Natural killer cell (primary cell): ENCODE measurements at regions not wholly inside any gene's neighbourhood (a gene's known extent, or its start where the extent isn't known, plus 50 kb on each side); places are given as distances from the start of the nearest gene placed in this dataset.
"Not testable (repeated sequence)": the region's sequence is repeated elsewhere in the genome, so short reads cannot be mapped to it uniquely, and the experiment has no call there.

Experiments used
- ATAC-seq, 3 donors: fragments of 150-1000 bp in 2 of 3; fragments of 200-7000 bp in 1 of 3; cut with Tn5 transposase; 1 replicate in 1 of 3; 2 replicates in 2 of 3; pipeline ENCODE4 v1.10.0; 2021; ENCODE audit warnings: mild to moderate bottlenecking in 2 of 3, moderate library complexity in 2 of 3
- DNase-seq, 2 donors: peaks; one replicate each; pipeline versions ENCODE4 v3.0.0 to v3.0.0-alpha.2; 2013 to 2021; ENCODE audit warnings: mixed read lengths in 1 of 2
- H3K27ac ChIP-seq: one replicate; pipeline ENCODE4 v1.5.1; 2013; ENCODE audit warnings: mild to moderate bottlenecking, low read length
- H3K27me3 ChIP-seq: one replicate; pipeline ENCODE4 v1.6.1; 2013; ENCODE audit warnings: low read length; ENCODE audit not compliant: control insufficient read depth, insufficient read depth
- H3K36me3 ChIP-seq: one replicate; pipeline ENCODE4 v1.6.1; 2013; ENCODE audit warnings: low read length; ENCODE audit not compliant: control insufficient read depth, insufficient read depth
- H3K4me1 ChIP-seq: one replicate; pipeline ENCODE4 v1.6.1; 2013; ENCODE audit warnings: low read length; ENCODE audit not compliant: control insufficient read depth, insufficient read depth
- H3K4me3 ChIP-seq: one replicate; pipeline ENCODE4 v1.5.1; 2013; ENCODE audit warnings: low read length
- H3K9me3 ChIP-seq: one replicate; pipeline ENCODE4 v1.6.1; 2013; ENCODE audit warnings: low read length; ENCODE audit not compliant: control insufficient read depth, insufficient read depth
- H3K27ac Mint-ChIP-seq, 2 donors: one replicate each; pipeline ENCODE4 v1.8.0; 2022; ENCODE audit warnings: mild to moderate bottlenecking in 2 of 2, mixed read lengths in 2 of 2, moderate library complexity in 1 of 2
- H3K27me3 Mint-ChIP-seq, 2 donors: one replicate each; pipeline ENCODE4 v1.8.0; 2022; ENCODE audit warnings: low read depth in 2 of 2, mixed read lengths in 2 of 2
- H3K36me3 Mint-ChIP-seq: one replicate; pipeline ENCODE4 v1.8.0; 2022; ENCODE audit warnings: mixed read lengths
- H3K4me1 Mint-ChIP-seq, 2 donors: one replicate each; pipeline ENCODE4 v1.8.0; 2022; ENCODE audit warnings: mixed read lengths in 2 of 2
- H3K4me3 Mint-ChIP-seq: one replicate; pipeline ENCODE4 v1.8.0; 2022; ENCODE audit warnings: mild to moderate bottlenecking, moderate library complexity, mixed read lengths
- H3K9me3 Mint-ChIP-seq, 2 donors: one replicate each; pipeline ENCODE4 v1.8.0; 2022; ENCODE audit warnings: mixed read lengths in 2 of 2
- CTCF ChIP-seq: fragments of 200-600 bp; IDR thresholded peaks from one replicate; pipeline ENCODE4 v1.8.0; 2022; ENCODE audit warnings: antibody characterized with exemption
- WGBS: methylation state at CpG from one replicate; pipeline ENCODE4 v1.1.7; 2013; ENCODE audit warnings: missing lambda C conversion rate; ENCODE audit not compliant: insufficient coverage; 5-methylcytosine and 5-hydroxymethylcytosine counted together
- intact Hi-C: fragments of 100-400 bp; cut with micrococcal nuclease; formaldehyde crosslinking; loops from one replicate; pipeline ENCODE4 v1.14.2; 2022

- Mint-ChIP-seq H3K9me3 (no peaks in the 10 kb centered on the region), H3K4me1 (no peaks in the 10 kb centered on the region), H3K4me3 (no peak overlapping the region), H3K36me3 (no peaks in the 10 kb centered on the region), H3K27me3 (peaks cover 16 to 46% of the 10 kb centered on the region in 2 donors), H3K27ac (no peak overlapping the region)
- ATAC-seq (no peak), DNase-seq (no peak)
- no peak overlapping the region for H3K4me3 ChIP-seq
- no peaks in the 10 kb centered on the region for H3K36me3 ChIP-seq
- H3K27me3 ChIP-seq, result no peaks in the 10 kb centered on the region
- H3K27ac ChIP-seq, result no peak overlapping the region
- no peak for TF ChIP-seq CTCF
- H3K9me3 ChIP-seq, result peaks cover 2% of the 10 kb centered on the region
- no peaks in the 10 kb centered on the region for H3K4me1 ChIP-seq
- intact Hi-C loops, result no loop called here
These were observed 76.5 kb downstream of the VCAM1 start for GRCh38 chr1:100796046-100796445.

- ATAC-seq (no peak), DNase-seq (no peak)
- no peaks in the 10 kb centered on the region for H3K9me3 Mint-ChIP-seq
- no peak overlapping the region for H3K27ac Mint-ChIP-seq
- no peak for TF ChIP-seq CTCF
- Histone ChIP-seq H3K4me3 (no peak overlapping the region), H3K27me3 (no peaks in the 10 kb centered on the region), H3K27ac (no peak overlapping the region), H3K36me3 (no peaks in the 10 kb centered on the region), H3K4me1 (no peaks in the 10 kb centered on the region), H3K9me3 (peaks cover 6% of the 10 kb centered on the region)
- peaks cover 14 to 29% of the 10 kb centered on the region in 2 donors for H3K27me3 Mint-ChIP-seq
- H3K4me3 Mint-ChIP-seq, result no peak overlapping the region
- no peaks in the 10 kb centered on the region for H3K4me1 Mint-ChIP-seq
- WGBS, result 41% methylated on average over 1 of the region's 2 CpGs
- no peaks in the 10 kb centered on the region for H3K36me3 Mint-ChIP-seq
- intact Hi-C loops, result no loop called here
These were observed 80.0 kb downstream of the VCAM1 start for GRCh38 chr1:100799548-100799947.

- H3K27me3 Mint-ChIP-seq, result peaks cover 14 to 26% of the 10 kb centered on the region in 2 donors
- Histone ChIP-seq H3K4me3 (no peak overlapping the region), H3K4me1 (no peaks in the 10 kb centered on the region), H3K27me3 (no peaks in the 10 kb centered on the region), H3K36me3 (no peaks in the 10 kb centered on the region), H3K9me3 (peaks cover 6% of the 10 kb centered on the region), H3K27ac (no peak overlapping the region)
- H3K9me3 Mint-ChIP-seq, result no peaks in the 10 kb centered on the region
- no peaks in the 10 kb centered on the region for H3K36me3 Mint-ChIP-seq
- intact Hi-C loops, result no loop called here
- 86% methylated on average over 1 of the region's 1 CpG for WGBS
- no peak for DNase-seq
- H3K4me1 Mint-ChIP-seq, result no peaks in the 10 kb centered on the region
- TF ChIP-seq CTCF, result no peak
- H3K4me3 Mint-ChIP-seq, result no peak overlapping the region
- ATAC-seq, result no peak
- no peak overlapping the region for H3K27ac Mint-ChIP-seq
These were observed 80.5 kb downstream of the VCAM1 start for GRCh38 chr1:100799954-100800612.

GRCh38 chr1:100801256-100801655 is 81.7 kb downstream of the VCAM1 start:
- H3K36me3 Mint-ChIP-seq, H3K27ac ChIP-seq, H3K36me3 ChIP-seq, H3K27me3 ChIP-seq, H3K4me1 ChIP-seq, ATAC-seq, DNase-seq, H3K4me3 ChIP-seq, intact Hi-C loops, H3K9me3 ChIP-seq, H3K9me3 Mint-ChIP-seq, H3K27ac Mint-ChIP-seq, H3K4me1 Mint-ChIP-seq, H3K4me3 Mint-ChIP-seq: not testable (repeated sequence)
- peaks cover 11 to 17% of the 10 kb centered on the region in 2 donors for H3K27me3 Mint-ChIP-seq
- 95% methylated on average over 4 of the region's 4 CpGs for WGBS

- ATAC-seq, H3K9me3 ChIP-seq, intact Hi-C loops, H3K27ac Mint-ChIP-seq, H3K36me3 Mint-ChIP-seq, H3K4me3 Mint-ChIP-seq, H3K4me1 Mint-ChIP-seq, H3K27ac ChIP-seq, H3K27me3 ChIP-seq, DNase-seq, H3K36me3 ChIP-seq, H3K9me3 Mint-ChIP-seq, H3K4me1 ChIP-seq, H3K4me3 ChIP-seq: not testable (repeated sequence)
- H3K27me3 Mint-ChIP-seq, result peaks cover 10 to 25% of the 10 kb centered on the region in 2 donors
- whole genome bisulfite sequencing, result 78% methylated on average over 4 of the region's 4 CpGs
These were observed 83.7 kb downstream of the VCAM1 start for GRCh38 chr1:100803280-100803679.
